ENCODE measurements at regions not wholly inside any gene's neighbourhood (a gene's known extent, or its start where the extent isn't known, plus 50 kb on each side); places are given as distances from the start of the nearest gene placed in this dataset. TPM values are rescaled to one million over a fixed set of nuclear protein-coding genes. Genes with fewer than 3 reads are reported as not detected.

- TF ChIP-seq CTCF (IDR thresholded peaks at IDR 0.05; ENCODE audit: control extremely low read depth in 1 of 3, insufficient read depth in 1 of 3, low read depth in 1 of 3, low read length in 3 of 3) (no peak), TAF7 (optimal IDR thresholded peaks at IDR 0.05; ENCODE audit: borderline replicate concordance, low read depth, low read length) (no peak), CEBPB (IDR thresholded peaks at IDR 0.05; ENCODE audit: low read depth, low read length) (no peak), NANOG (IDR thresholded peaks at IDR 0.05; ENCODE audit: insufficient read depth, low read depth, low read length, poor library complexity, severe bottlenecking) (no peak), CTBP2 (IDR thresholded peaks at IDR 0.05; ENCODE audit: borderline replicate concordance, insufficient read depth, insufficient read length, low read length) (no peak), HDAC2 (IDR thresholded peaks at IDR 0.05; ENCODE audit: borderline replicate concordance in 1 of 2, low read depth in 2 of 2, low read length in 2 of 2) (no peak), KDM4A (IDR thresholded peaks at IDR 0.05; ENCODE audit: low read depth, low read length, severe bottlenecking) (no peak)
Observed at GRCh38 chr3:118846176-118846575, 188.5 kb downstream of the IGSF11 start (continued).

Small RNA genes lying in the stretch of these regions (microRNA-seq; reads per million reads assigned to microRNA genes)
- gene MIR4447 (ENCODE audit: borderline microRNAs expressed in 2 of 2, borderline number of aligned reads in 2 of 2, borderline replicate concordance in 1 of 2) = 0 reads per million in 2 experiments

Small RNA genes lying in the stretch of these regions (small RNA-seq; reads per million reads assigned to genes)
- gene MIR4447 (ENCODE audit: insufficient read depth) (not detected), gene RF01884 (ENCODE audit: insufficient read depth) (not detected), gene RNU5E-8P (ENCODE audit: insufficient read depth) (not detected), gene RNU6-1200P (ENCODE audit: insufficient read depth) (not detected)
